ENCODE measurements at regions not wholly inside any gene's neighbourhood (a gene's known extent, or its start where the extent isn't known, plus 50 kb on each side); places are given as distances from the start of the nearest gene placed in this dataset.

DNA sequence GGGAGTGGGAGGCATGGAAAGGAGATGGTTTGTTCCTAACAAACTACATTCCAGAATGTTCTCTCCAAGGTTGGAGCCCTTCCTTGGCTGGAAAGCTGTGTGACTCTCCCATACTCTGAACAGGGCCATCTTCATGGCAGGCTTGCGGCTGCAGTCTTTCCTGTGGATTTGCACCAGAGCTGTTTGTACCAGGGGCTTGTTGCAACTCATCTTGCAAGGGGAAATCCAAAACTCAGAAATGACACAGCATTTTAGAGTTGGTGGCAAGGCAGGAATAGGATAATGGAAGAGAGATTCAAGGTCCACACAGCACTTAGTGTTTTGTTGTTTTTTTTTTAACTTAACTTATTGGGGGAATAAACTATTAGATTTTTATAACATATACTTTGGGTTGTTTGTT, 73.7 kb upstream of the ZNF516 start:
- TF ChIP-seq, protein P1, sequence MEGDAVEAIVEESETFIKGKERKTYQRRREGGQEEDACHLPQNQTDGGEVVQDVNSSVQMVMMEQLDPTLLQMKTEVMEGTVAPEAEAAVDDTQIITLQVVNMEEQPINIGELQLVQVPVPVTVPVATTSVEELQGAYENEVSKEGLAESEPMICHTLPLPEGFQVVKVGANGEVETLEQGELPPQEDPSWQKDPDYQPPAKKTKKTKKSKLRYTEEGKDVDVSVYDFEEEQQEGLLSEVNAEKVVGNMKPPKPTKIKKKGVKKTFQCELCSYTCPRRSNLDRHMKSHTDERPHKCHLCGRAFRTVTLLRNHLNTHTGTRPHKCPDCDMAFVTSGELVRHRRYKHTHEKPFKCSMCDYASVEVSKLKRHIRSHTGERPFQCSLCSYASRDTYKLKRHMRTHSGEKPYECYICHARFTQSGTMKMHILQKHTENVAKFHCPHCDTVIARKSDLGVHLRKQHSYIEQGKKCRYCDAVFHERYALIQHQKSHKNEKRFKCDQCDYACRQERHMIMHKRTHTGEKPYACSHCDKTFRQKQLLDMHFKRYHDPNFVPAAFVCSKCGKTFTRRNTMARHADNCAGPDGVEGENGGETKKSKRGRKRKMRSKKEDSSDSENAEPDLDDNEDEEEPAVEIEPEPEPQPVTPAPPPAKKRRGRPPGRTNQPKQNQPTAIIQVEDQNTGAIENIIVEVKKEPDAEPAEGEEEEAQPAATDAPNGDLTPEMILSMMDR (conservative IDR thresholded peaks at IDR 0.05; ENCODE audit: low read depth, low read length): no peak
- TF ChIP-seq POLR2A (IDR thresholded peaks at IDR 0.05; ENCODE audit: low read depth, low read length): no peak
- TF ChIP-seq, protein P2, sequence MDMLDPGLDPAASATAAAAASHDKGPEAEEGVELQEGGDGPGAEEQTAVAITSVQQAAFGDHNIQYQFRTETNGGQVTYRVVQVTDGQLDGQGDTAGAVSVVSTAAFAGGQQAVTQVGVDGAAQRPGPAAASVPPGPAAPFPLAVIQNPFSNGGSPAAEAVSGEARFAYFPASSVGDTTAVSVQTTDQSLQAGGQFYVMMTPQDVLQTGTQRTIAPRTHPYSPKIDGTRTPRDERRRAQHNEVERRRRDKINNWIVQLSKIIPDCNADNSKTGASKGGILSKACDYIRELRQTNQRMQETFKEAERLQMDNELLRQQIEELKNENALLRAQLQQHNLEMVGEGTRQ (IDR thresholded peaks at IDR 0.05; ENCODE audit: low read depth, low read length): no peak

All from IMR-90 (cell line).